HEK293 (cell line): ENCODE measurements at regions not wholly inside any gene's neighbourhood (a gene's known extent, or its start where the extent isn't known, plus 50 kb on each side); places are given as distances from the start of the nearest gene placed in this dataset.

ENCODE experiments used
- CTCF ChIP-seq: fragments of 450-650 bp; formaldehyde crosslinking; IDR thresholded peaks from 2 replicates; pipeline ENCODE4 v1.5.1; 2016; ENCODE audit warnings: missing biosample characterization, missing genetic modification characterization
- GLI4 ChIP-seq: fragments of 450-650 bp; formaldehyde crosslinking; IDR thresholded peaks from 2 replicates; pipeline ENCODE4 v1.5.1; 2016; ENCODE audit warnings: missing biosample characterization, missing genetic modification characterization
- ZEB2 ChIP-seq: fragments of 450-650 bp; formaldehyde crosslinking; IDR thresholded peaks from 2 replicates; pipeline ENCODE4 v1.5.1; 2016; ENCODE audit warnings: missing biosample characterization, missing genetic modification characterization
- ZNF10 ChIP-seq: fragments of 450-650 bp; formaldehyde crosslinking; IDR thresholded peaks from 2 replicates; pipeline ENCODE4 v1.5.1; 2017; ENCODE audit warnings: missing biosample characterization, missing genetic modification characterization
- ZNF214 ChIP-seq: fragments of 450-650 bp; formaldehyde crosslinking; IDR thresholded peaks from 2 replicates; pipeline ENCODE4 v1.5.1; 2017; ENCODE audit warnings: missing biosample characterization, mild to moderate bottlenecking, missing genetic modification characterization, borderline replicate concordance
- ZNF23 ChIP-seq: fragments of 450-650 bp; formaldehyde crosslinking; IDR thresholded peaks from 2 replicates; pipeline ENCODE4 v1.5.1; 2016; ENCODE audit warnings: missing biosample characterization, missing genetic modification characterization, borderline replicate concordance
- ZNF324 ChIP-seq: fragments of 450-650 bp; formaldehyde crosslinking; IDR thresholded peaks from 2 replicates; pipeline ENCODE4 v1.5.1; 2016; ENCODE audit warnings: missing biosample characterization, missing genetic modification characterization
- ZNF404 ChIP-seq: fragments of 450-650 bp; formaldehyde crosslinking; IDR thresholded peaks from 2 replicates; pipeline ENCODE4 v1.5.1; 2017; ENCODE audit warnings: missing biosample characterization, missing genetic modification characterization
- ZNF423 ChIP-seq: fragments of 450-650 bp; formaldehyde crosslinking; IDR thresholded peaks from 2 replicates; pipeline ENCODE4 v1.5.1; 2016; ENCODE audit warnings: missing biosample characterization, missing genetic modification characterization
- ZNF501 ChIP-seq: fragments of 450-650 bp; formaldehyde crosslinking; IDR thresholded peaks from 2 replicates; pipeline ENCODE4 v1.5.1; 2016; ENCODE audit warnings: missing biosample characterization, missing genetic modification characterization
- ZNF792 ChIP-seq: fragments of 450-650 bp; formaldehyde crosslinking; IDR thresholded peaks from 2 replicates; pipeline ENCODE4 v1.5.1; 2016; ENCODE audit warnings: missing biosample characterization, missing genetic modification characterization

GRCh38 chr9:115411993-115412452, 294.1 kb upstream of the TNC start:
- no peak for TF ChIP-seq ZEB2 (tag by site-specific recombination)
- TF ChIP-seq ZNF501 = no peak
- no peak for TF ChIP-seq CTCF (tag by site-specific recombination)
- no peak for TF ChIP-seq ZNF423 (tag by site-specific recombination)
- no peak for TF ChIP-seq ZNF792
- TF ChIP-seq ZNF10 (tag by site-specific recombination) = no peak
- no peak for TF ChIP-seq ZNF214 (tag by site-specific recombination)
- no peak for TF ChIP-seq ZNF23 (tag by site-specific recombination)
- no peak for TF ChIP-seq GLI4 (tag by site-specific recombination)
- TF ChIP-seq ZNF404 (tag by site-specific recombination) = no peak
- no peak for TF ChIP-seq ZNF324 (tag by site-specific recombination)
